ENCODE measurements at regions not wholly inside any gene's neighbourhood (a gene's known extent, or its start where the extent isn't known, plus 50 kb on each side); places are given as distances from the start of the nearest gene placed in this dataset.

DNA sequence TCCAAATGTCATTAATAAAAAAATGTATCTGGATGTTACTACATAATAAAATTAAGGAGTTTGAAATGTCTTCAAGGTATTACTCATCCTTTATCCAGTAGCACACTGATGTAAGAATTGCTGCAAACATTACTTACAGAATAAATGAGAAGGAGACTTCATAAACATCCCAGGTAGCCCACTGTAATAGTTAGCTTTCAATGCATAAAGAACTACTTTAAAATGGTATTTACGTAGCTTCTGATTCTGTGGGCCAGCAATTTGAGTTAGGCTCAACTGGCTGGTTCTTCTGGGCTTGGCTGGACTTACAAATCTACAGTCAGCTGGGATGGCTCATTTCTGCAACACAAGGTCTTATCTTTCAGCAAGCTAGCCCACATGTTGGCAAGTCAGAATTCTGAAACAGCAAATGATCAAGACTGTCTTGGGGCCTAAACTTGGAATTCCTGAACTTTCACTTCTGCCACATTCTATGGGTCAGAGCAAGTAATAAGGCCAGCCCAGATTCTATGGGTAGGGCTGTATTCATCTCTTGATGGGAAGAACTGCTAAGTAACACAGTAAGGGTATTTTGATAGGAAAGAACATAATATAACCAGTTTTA, 522.5 kb downstream of the IQCM start:
- TF ChIP-seq, protein P1, sequence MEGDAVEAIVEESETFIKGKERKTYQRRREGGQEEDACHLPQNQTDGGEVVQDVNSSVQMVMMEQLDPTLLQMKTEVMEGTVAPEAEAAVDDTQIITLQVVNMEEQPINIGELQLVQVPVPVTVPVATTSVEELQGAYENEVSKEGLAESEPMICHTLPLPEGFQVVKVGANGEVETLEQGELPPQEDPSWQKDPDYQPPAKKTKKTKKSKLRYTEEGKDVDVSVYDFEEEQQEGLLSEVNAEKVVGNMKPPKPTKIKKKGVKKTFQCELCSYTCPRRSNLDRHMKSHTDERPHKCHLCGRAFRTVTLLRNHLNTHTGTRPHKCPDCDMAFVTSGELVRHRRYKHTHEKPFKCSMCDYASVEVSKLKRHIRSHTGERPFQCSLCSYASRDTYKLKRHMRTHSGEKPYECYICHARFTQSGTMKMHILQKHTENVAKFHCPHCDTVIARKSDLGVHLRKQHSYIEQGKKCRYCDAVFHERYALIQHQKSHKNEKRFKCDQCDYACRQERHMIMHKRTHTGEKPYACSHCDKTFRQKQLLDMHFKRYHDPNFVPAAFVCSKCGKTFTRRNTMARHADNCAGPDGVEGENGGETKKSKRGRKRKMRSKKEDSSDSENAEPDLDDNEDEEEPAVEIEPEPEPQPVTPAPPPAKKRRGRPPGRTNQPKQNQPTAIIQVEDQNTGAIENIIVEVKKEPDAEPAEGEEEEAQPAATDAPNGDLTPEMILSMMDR (conservative IDR thresholded peaks at IDR 0.05; ENCODE audit: low read depth, low read length): no peak
- TF ChIP-seq EZH2 (IDR thresholded peaks at IDR 0.05; ENCODE audit: low read length, unreplicated experiment) (no peak), EZH2phosphoT487 (IDR thresholded peaks at IDR 0.05; ENCODE audit: borderline replicate concordance, low read length) (no peak)

All from PC-3 (cell line).